ENCODE measurements at regions not wholly inside any gene's neighbourhood (a gene's known extent, or its start where the extent isn't known, plus 50 kb on each side); places are given as distances from the start of the nearest gene placed in this dataset.

DNA sequence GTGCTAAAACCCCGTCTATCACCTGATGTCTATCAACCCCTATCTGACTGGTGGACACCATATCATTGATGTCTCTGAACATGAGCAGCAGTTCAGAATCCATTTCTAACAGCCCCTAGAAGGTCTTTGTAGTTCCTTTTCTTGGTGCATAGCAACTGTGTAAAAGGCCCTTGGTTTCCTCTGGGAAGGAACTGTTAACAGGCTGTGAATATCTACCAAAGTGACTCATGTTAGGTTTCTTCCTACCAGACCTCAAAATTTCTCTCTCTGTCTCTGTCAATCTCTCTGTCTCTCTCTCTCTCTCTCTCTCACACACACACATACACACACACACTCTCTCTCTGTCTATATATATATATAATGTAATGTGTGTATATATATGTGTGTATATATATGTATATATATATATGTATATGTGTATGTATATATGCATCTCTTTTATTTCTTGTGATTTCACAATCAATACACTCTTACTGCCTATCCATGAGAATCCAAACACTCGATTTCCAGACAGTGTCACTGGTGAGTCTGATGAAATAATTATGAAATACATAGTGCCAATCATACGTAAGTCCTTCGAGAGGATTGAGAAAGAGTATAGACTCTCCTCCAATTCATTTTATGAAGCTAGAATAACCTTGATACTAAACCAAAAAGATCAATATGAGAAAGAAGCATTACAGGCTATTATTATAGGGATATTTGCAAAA lies 335.9 kb upstream of the SLCO3A1 start:
- ATAC-seq: no peak
- H3K4me3 Mint-ChIP-seq: no peak overlapping the region

More for the DNA sequence above, 335.9 kb upstream of the SLCO3A1 start:
- Histone ChIP-seq H3K79me2 (replicated peaks; ENCODE audit: insufficient read depth) (no peaks in the 10 kb centered on the region), H2AFZ (no peak overlapping the region), H3K9me2 (ENCODE audit: insufficient read depth) (no peaks in the 10 kb centered on the region), H3K27me3 (ENCODE audit: insufficient read depth) (no peaks in the 10 kb centered on the region), H3K4me2 (no peak overlapping the region), H4K20me1 (replicated peaks; ENCODE audit: insufficient read depth) (no peaks in the 10 kb centered on the region), H3F3A (replicated peaks; ENCODE audit: low read depth) (no peaks in the 10 kb centered on the region), H3K36me3 (ENCODE audit: insufficient read depth) (no peaks in the 10 kb centered on the region), H3K4me3 (no peak overlapping the region), H3K27ac (ENCODE audit: low read depth) (no peak overlapping the region), H3K4me1 (ENCODE audit: insufficient read depth) (peaks cover 6% of the 10 kb centered on the region)
- no peaks in the 10 kb centered on the region; the same call in 2 of the 3 replicates for H3K36me3 Mint-ChIP-seq (ENCODE audit: low read depth)
- peaks cover 3% of the 10 kb centered on the region for H3K27me3 Mint-ChIP-seq (ENCODE audit: insufficient read depth, low read depth, poor library complexity)
- DNase-seq (ENCODE audit: low spot score): no peak
- H3K4me1 Mint-ChIP-seq: peaks cover 15% of the 10 kb centered on the region
- no peak overlapping the region for H3K27ac Mint-ChIP-seq
- TF ChIP-seq, protein P1, sequence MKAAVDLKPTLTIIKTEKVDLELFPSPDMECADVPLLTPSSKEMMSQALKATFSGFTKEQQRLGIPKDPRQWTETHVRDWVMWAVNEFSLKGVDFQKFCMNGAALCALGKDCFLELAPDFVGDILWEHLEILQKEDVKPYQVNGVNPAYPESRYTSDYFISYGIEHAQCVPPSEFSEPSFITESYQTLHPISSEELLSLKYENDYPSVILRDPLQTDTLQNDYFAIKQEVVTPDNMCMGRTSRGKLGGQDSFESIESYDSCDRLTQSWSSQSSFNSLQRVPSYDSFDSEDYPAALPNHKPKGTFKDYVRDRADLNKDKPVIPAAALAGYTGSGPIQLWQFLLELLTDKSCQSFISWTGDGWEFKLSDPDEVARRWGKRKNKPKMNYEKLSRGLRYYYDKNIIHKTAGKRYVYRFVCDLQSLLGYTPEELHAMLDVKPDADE (IDR thresholded peaks at IDR 0.05): no peak
- TF ChIP-seq, protein P2, sequence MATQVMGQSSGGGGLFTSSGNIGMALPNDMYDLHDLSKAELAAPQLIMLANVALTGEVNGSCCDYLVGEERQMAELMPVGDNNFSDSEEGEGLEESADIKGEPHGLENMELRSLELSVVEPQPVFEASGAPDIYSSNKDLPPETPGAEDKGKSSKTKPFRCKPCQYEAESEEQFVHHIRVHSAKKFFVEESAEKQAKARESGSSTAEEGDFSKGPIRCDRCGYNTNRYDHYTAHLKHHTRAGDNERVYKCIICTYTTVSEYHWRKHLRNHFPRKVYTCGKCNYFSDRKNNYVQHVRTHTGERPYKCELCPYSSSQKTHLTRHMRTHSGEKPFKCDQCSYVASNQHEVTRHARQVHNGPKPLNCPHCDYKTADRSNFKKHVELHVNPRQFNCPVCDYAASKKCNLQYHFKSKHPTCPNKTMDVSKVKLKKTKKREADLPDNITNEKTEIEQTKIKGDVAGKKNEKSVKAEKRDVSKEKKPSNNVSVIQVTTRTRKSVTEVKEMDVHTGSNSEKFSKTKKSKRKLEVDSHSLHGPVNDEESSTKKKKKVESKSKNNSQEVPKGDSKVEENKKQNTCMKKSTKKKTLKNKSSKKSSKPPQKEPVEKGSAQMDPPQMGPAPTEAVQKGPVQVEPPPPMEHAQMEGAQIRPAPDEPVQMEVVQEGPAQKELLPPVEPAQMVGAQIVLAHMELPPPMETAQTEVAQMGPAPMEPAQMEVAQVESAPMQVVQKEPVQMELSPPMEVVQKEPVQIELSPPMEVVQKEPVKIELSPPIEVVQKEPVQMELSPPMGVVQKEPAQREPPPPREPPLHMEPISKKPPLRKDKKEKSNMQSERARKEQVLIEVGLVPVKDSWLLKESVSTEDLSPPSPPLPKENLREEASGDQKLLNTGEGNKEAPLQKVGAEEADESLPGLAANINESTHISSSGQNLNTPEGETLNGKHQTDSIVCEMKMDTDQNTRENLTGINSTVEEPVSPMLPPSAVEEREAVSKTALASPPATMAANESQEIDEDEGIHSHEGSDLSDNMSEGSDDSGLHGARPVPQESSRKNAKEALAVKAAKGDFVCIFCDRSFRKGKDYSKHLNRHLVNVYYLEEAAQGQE (IDR thresholded peaks at IDR 0.05; ENCODE audit: unreplicated experiment): no peak
- TF ChIP-seq ZNF114 (CRISPR knock-in tag; IDR thresholded peaks at IDR 0.05) (no peak), POLR2AphosphoS5 (IDR thresholded peaks at IDR 0.05; ENCODE audit: low read depth) (no peak), STAT1 (IDR thresholded peaks at IDR 0.05; ENCODE audit: unreplicated experiment) (no peak), JUNB (IDR thresholded peaks at IDR 0.05; ENCODE audit: unreplicated experiment) (no peak)
- TF ChIP-seq, protein P3, sequence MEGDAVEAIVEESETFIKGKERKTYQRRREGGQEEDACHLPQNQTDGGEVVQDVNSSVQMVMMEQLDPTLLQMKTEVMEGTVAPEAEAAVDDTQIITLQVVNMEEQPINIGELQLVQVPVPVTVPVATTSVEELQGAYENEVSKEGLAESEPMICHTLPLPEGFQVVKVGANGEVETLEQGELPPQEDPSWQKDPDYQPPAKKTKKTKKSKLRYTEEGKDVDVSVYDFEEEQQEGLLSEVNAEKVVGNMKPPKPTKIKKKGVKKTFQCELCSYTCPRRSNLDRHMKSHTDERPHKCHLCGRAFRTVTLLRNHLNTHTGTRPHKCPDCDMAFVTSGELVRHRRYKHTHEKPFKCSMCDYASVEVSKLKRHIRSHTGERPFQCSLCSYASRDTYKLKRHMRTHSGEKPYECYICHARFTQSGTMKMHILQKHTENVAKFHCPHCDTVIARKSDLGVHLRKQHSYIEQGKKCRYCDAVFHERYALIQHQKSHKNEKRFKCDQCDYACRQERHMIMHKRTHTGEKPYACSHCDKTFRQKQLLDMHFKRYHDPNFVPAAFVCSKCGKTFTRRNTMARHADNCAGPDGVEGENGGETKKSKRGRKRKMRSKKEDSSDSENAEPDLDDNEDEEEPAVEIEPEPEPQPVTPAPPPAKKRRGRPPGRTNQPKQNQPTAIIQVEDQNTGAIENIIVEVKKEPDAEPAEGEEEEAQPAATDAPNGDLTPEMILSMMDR (conservative IDR thresholded peaks at IDR 0.05; ENCODE audit: low read depth in 2 of 2): no peak
- H3K9me3 Mint-ChIP-seq: no peaks in the 10 kb centered on the region; the same call in 2 of the 3 replicates
